GM12878 (cell line): ENCODE measurements at regions not wholly inside any gene's neighbourhood (a gene's known extent, or its start where the extent isn't known, plus 50 kb on each side); places are given as distances from the start of the nearest gene placed in this dataset.

Experiments
- ATAC-seq: fragments of 200-7000 bp; cut with Tn5 transposase; 3 replicates; pipeline ENCODE4 v1.9.1; 2020; ENCODE audit warnings: mild to moderate bottlenecking, moderate library complexity
- BruUV-seq: library from RNA; stranded (reverse); fragments of 400-500 nt; replicated peaks from 2 replicates; lab custom pipeline; 2021; lab: Mats Ljungman, UMichigan
- CTCF ChIA-PET: fragments of 300-600 bp; sonication (Branson Sonifier 250); formaldehyde crosslinking; extraction: SDS; loops from one replicate; lab custom pipeline; 2021; ENCODE audit warnings: inconsistent platforms; lab: Yijun Ruan, JAX
- POLR2A ChIA-PET: fragments of 350-600 bp; formaldehyde crosslinking; extraction: SDS; loops from one replicate; lab custom pipeline; 2021; ENCODE audit warnings: inconsistent platforms; lab: Charles Lee
- RAD21 ChIA-PET: fragments of 300-600 bp; sonication (Branson Sonifier 250); formaldehyde crosslinking; loops from one replicate; lab custom pipeline; 2023; ENCODE audit warnings: antibody characterized with exemption; ENCODE audit not compliant: unreplicated experiment; lab: Charles Lee
- SMC1A ChIA-PET: fragments of 300-600 bp; sonication (Branson Sonifier 250); formaldehyde crosslinking; loops from one replicate; lab custom pipeline; 2023; ENCODE audit not compliant: unreplicated experiment, uncharacterized antibody; lab: Charles Lee
- DNase-seq: peaks from one replicate; pipeline ENCODE4 v3.0.0-alpha.2; 2011; ENCODE audit warnings: low read depth, low spot score
- FAIRE-seq: peaks from 3 replicates; lab custom pipeline; 2011; peaks lifted over from hg19 to GRCh38; lab: Jason Lieb, UNC
- H2AFZ ChIP-seq: 2 replicates; pipeline ENCODE4 v1.6.0; 2011; ENCODE audit warnings: low read depth, low read length, control low read depth; ENCODE audit not compliant: control insufficient read depth
- H3K27ac ChIP-seq: 2 replicates; pipeline ENCODE4 v1.5.1; 2011; ENCODE audit warnings: control low read depth; ENCODE audit not compliant: control insufficient read depth, insufficient read depth
- H3K27me3 ChIP-seq, 2 experiments: replicated peaks in 1 of 2; 2 replicates each; pipeline versions ENCODE4 v1.6.0 to v1.6.1; 2011; ENCODE audit warnings: low read length in 1 of 2; ENCODE audit not compliant: control insufficient read depth in 2 of 2, insufficient read depth in 2 of 2
- H3K36me3 ChIP-seq, 2 experiments: 2 replicates each; pipeline ENCODE4 v1.5.1; 2011; ENCODE audit warnings: low read length in 1 of 2; ENCODE audit not compliant: control insufficient read depth in 2 of 2, insufficient read depth in 2 of 2
- H3K4me1 ChIP-seq: 2 replicates; pipeline ENCODE4 v1.6.1; 2011; ENCODE audit warnings: mild to moderate bottlenecking, low read length, moderate library complexity, mixed read lengths; ENCODE audit not compliant: control insufficient read depth, insufficient read depth
- H3K4me2 ChIP-seq: 2 replicates; pipeline ENCODE4 v1.6.0; 2011; ENCODE audit warnings: control low read depth; ENCODE audit not compliant: control insufficient read depth, insufficient read depth
- H3K4me3 ChIP-seq: fragments of 200-600 bp; sonication (generic); 2 replicates; pipeline ENCODE4 v1.5.1; 2016
- H3K79me2 ChIP-seq: 2 replicates; pipeline ENCODE4 v1.6.0; 2011; ENCODE audit warnings: low read length; ENCODE audit not compliant: control insufficient read depth, insufficient read depth
- H3K9ac ChIP-seq: 2 replicates; pipeline ENCODE4 v1.8.0; 2011; ENCODE audit warnings: low read length, control low read depth, mixed read lengths; ENCODE audit not compliant: control insufficient read depth, insufficient read depth
- H3K9me3 ChIP-seq: replicated peaks from 3 replicates; pipeline ENCODE4 v1.5.1; 2011; ENCODE audit warnings: mild to moderate bottlenecking, low read length; ENCODE audit not compliant: control insufficient read depth, insufficient read depth
- H4K20me1 ChIP-seq: 2 replicates; pipeline ENCODE4 v1.6.0; 2011; ENCODE audit not compliant: control insufficient read depth, insufficient read depth
- E4F1 ChIP-seq: fragments of 450-650 bp; IDR thresholded peaks from 2 replicates; pipeline ENCODE4 v1.6.1; 2018; ENCODE audit warnings: borderline replicate concordance, mild to moderate bottlenecking; ENCODE audit not compliant: partially characterized antibody
- GABPA ChIP-seq: IDR thresholded peaks from 2 replicates; pipeline ENCODE4 v1.6.1; 2014; ENCODE audit warnings: antibody characterized with exemption, low read depth, mild to moderate bottlenecking, inconsistent platforms
- LARP7 ChIP-seq: fragments of 450-650 bp; IDR thresholded peaks from 2 replicates; pipeline ENCODE4 v1.6.1; 2017; ENCODE audit warnings: mild to moderate bottlenecking
- TAF1 ChIP-seq: IDR thresholded peaks from 2 replicates; pipeline ENCODE4 v1.6.1; 2011; ENCODE audit warnings: mild to moderate bottlenecking, low read depth, low read length, borderline replicate concordance
- USF1 ChIP-seq: IDR thresholded peaks from 2 replicates; pipeline ENCODE4 v1.6.1; 2011; ENCODE audit warnings: borderline replicate concordance, low read depth, mild to moderate bottlenecking, moderate library complexity, mixed read lengths, low read length; ENCODE audit not compliant: insufficient read depth; ENCODE audit errors: extremely low read length
- ZZZ3 ChIP-seq: IDR thresholded peaks from 2 replicates; pipeline ENCODE4 v1.6.1; 2011; ENCODE audit warnings: low read depth; ENCODE audit not compliant: control insufficient read depth, insufficient read length
- WGBS: methylation state at CpG from one replicate; pipeline ENCODE4 v1.1.6; 2016; ENCODE audit warnings: low lambda C conversion rate; ENCODE audit not compliant: insufficient replicate concordance, insufficient coverage; ENCODE audit errors: missing lambda C conversion rate; 5-methylcytosine and 5-hydroxymethylcytosine counted together
- in situ Hi-C: fragments of 300-500 bp; cut with MboI; formaldehyde crosslinking; loops from 9 replicates; pipeline ENCODE4 v1.14.3; 2018; ENCODE audit warnings: mixed read lengths
- intact Hi-C: fragments of 100-400 bp; cut with micrococcal nuclease; formaldehyde crosslinking; loops from one replicate; pipeline ENCODE4 v1.14.2; 2022; ENCODE audit not compliant: unreplicated experiment

GRCh38 chr18:65278939-65279667 is 471.7 kb upstream of the CDH7 start:
- ATAC-seq (no peak), DNase-seq (no peak), FAIRE-seq (no peak)
- ChIA-PET SMC1A (interaction anchor here (0.8 kb wide), 1 partner anchor 281 kb away, joined by 3 read pairs; no protein-coding TSS in a partner anchor), POLR2A (no interaction called here), RAD21 (no interaction called here), CTCF (interaction anchor here (0.6 to 1.5 kb wide), 2 partner anchors 21 to 486 kb away, joined by 3 to 4 read pairs; no protein-coding TSS in a partner anchor)
- Histone ChIP-seq H3K4me1 (no peaks in the 10 kb centered on the region), H3K9me3 (no peaks in the 10 kb centered on the region), H3K79me2 (no peaks in the 10 kb centered on the region), H4K20me1 (no peaks in the 10 kb centered on the region), H3K36me3 (no peaks in the 10 kb centered on the region), H3K27ac (no peak overlapping the region), H3K4me3 (no peak overlapping the region), H2AFZ (no peak overlapping the region), H3K4me2 (no peak overlapping the region), H3K27me3 (no peaks in the 10 kb centered on the region), H3K9ac (no peak overlapping the region)
- TF ChIP-seq E4F1 (no peak), ZZZ3 (no peak), TAF1 (no peak), LARP7 (no peak), GABPA (no peak), USF1 (no peak)
- no TSS peak for BruUV-seq
- intact Hi-C loops, result no loop called here
- in situ Hi-C loops, result loop anchor here (25.0 kb wide), 1 partner anchor 108 kb away; no protein-coding TSS in a partner anchor
- 38% methylated on average over 9 of the region's 9 CpGs for WGBS
